ENCODE measurements at regions not wholly inside any gene's neighbourhood (a gene's known extent, or its start where the extent isn't known, plus 50 kb on each side); places are given as distances from the start of the nearest gene placed in this dataset.

GRCh38 chr6:4366635-4367395, 231.4 kb upstream of the ECI2 start:
- TF ChIP-seq CTCF (IDR thresholded peaks at IDR 0.05 in 8 of 11, conservative IDR thresholded peaks at IDR 0.05 in 3 of 11) (no peak), POLR2AphosphoS5 (IDR thresholded peaks at IDR 0.05) (no peak), POLR2A (IDR thresholded peaks at IDR 0.05) (no peak)

All from spleen (tissue), 7 donors.